K562 (cell line): ENCODE measurements at regions not wholly inside any gene's neighbourhood (a gene's known extent, or its start where the extent isn't known, plus 50 kb on each side); places are given as distances from the start of the nearest gene placed in this dataset.

Experiments
- ATAC-seq: fragments of 200-7000 bp; cut with Tn5 transposase; 3 replicates; pipeline ENCODE4 v1.9.1; 2020; ENCODE audit warnings: moderate library complexity
- BruUV-seq: library from RNA; stranded (reverse); fragments of 400-500 nt; replicated peaks from 2 replicates; lab custom pipeline; 2021; lab: Mats Ljungman, UMichigan
- CTCF ChIA-PET: fragments of 300-600 bp; formaldehyde crosslinking; extraction: SDS; loops from one replicate; lab custom pipeline; 2021; ENCODE audit warnings: low intra/inter-chr PET ratio; lab: Yijun Ruan, JAX
- POLR2A ChIA-PET: fragments of 300-600, 350-650 bp; sonication (Branson Sonifier 250); formaldehyde crosslinking; extraction: SDS; loops from one replicate; lab custom pipeline; 2021; ENCODE audit warnings: antibody characterized with exemption, inconsistent platforms; lab: Yijun Ruan, JAX
- DNase-seq, 4 experiments: peaks; one replicate each; pipeline versions ENCODE4 v3.0.0 to v3.0.0-alpha.2; 2011 to 2018; ENCODE audit warnings: low spot score in 3 of 4, mixed read lengths in 3 of 4; ENCODE audit errors: extremely low read depth in 1 of 4
- FAIRE-seq: peaks from 2 replicates; lab custom pipeline; 2011; peaks lifted over from hg19 to GRCh38; lab: Jason Lieb, UNC
- H2AFZ ChIP-seq: 2 replicates; pipeline ENCODE4 v1.6.0; 2011; ENCODE audit warnings: low read depth, low read length, control low read depth, inconsistent platforms
- H3K27ac ChIP-seq: fragments of 200-600 bp; 3 replicates; pipeline ENCODE4 v1.8.0; 2011; ENCODE audit warnings: low read depth, mild to moderate bottlenecking, control low read depth, inconsistent platforms, low read length, moderate library complexity, mixed read lengths; ENCODE audit errors: extremely low read depth
- H3K27me3 ChIP-seq, 2 experiments: fragments of 300-600 bp in 1 of 2; 2 replicates in 1 of 2; 3 replicates in 1 of 2; pipeline versions ENCODE4 v1.6.0 to v1.8.0; 2011; ENCODE audit warnings: inconsistent platforms in 2 of 2, low read length in 2 of 2, mild to moderate bottlenecking in 1 of 2, mixed read lengths in 1 of 2, moderate library complexity in 1 of 2; ENCODE audit not compliant: control insufficient read depth in 2 of 2, insufficient read depth in 2 of 2
- H3K36me3 ChIP-seq: fragments of 300-600 bp; 3 replicates; pipeline ENCODE4 v1.8.0; 2011; ENCODE audit warnings: mild to moderate bottlenecking, low read length, inconsistent platforms; ENCODE audit not compliant: control insufficient read depth, insufficient read depth
- H3K4me1 ChIP-seq, 2 experiments: fragments of 200-600 bp in 1 of 2; replicated peaks in 1 of 2; 2 replicates in 1 of 2; 3 replicates in 1 of 2; pipeline versions ENCODE4 v1.5.1 to v1.8.0; 2011; ENCODE audit warnings: inconsistent platforms in 2 of 2, low read length in 2 of 2, mild to moderate bottlenecking in 1 of 2, mixed read lengths in 1 of 2, moderate library complexity in 1 of 2; ENCODE audit not compliant: control insufficient read depth in 2 of 2, insufficient read depth in 2 of 2
- H3K4me2 ChIP-seq: 2 replicates; pipeline ENCODE4 v1.6.1; 2011; ENCODE audit warnings: low read length, control low read depth, inconsistent platforms, mixed read lengths; ENCODE audit not compliant: insufficient read depth
- H3K4me3 ChIP-seq: fragments of 200-600 bp; sonication (generic), shearing (Covaris generic); 2 replicates; pipeline ENCODE4 v1.5.1; 2016; ENCODE audit warnings: control low read depth, inconsistent platforms
- H3K79me2 ChIP-seq: fragments of 200-600 bp; 3 replicates; pipeline ENCODE4 v1.8.0; 2011; ENCODE audit warnings: low read length, inconsistent platforms; ENCODE audit not compliant: control insufficient read depth, insufficient read depth
- H3K9ac ChIP-seq, 2 experiments: 2 replicates each; pipeline versions ENCODE4 v1.6.0 to v1.6.1; 2011; ENCODE audit warnings: low read depth in 2 of 2, low read length in 2 of 2, control low read depth in 1 of 2, inconsistent platforms in 1 of 2, mild to moderate bottlenecking in 1 of 2, mixed read lengths in 1 of 2; ENCODE audit not compliant: insufficient read depth in 1 of 2
- H3K9me1 ChIP-seq: one replicate; pipeline ENCODE4 v1.6.0; 2011; ENCODE audit warnings: inconsistent platforms, mild to moderate bottlenecking, low read length, moderate library complexity; ENCODE audit not compliant: control insufficient read depth, insufficient read depth
- H3K9me3 ChIP-seq: replicated peaks from 2 replicates; pipeline ENCODE4 v1.5.1; 2011; ENCODE audit warnings: low read depth, low read length, inconsistent platforms; ENCODE audit not compliant: control insufficient read depth, insufficient read depth
- H4K20me1 ChIP-seq: replicated peaks from 2 replicates; pipeline ENCODE4 v1.6.1; 2011; ENCODE audit warnings: low read length, inconsistent platforms, mixed read lengths; ENCODE audit not compliant: control insufficient read depth, insufficient read depth
- CTCF ChIP-seq, 3 experiments: IDR thresholded peaks in 2 of 3; conservative IDR thresholded peaks in 1 of 3; 2 replicates each; pipeline ENCODE4 v1.5.1; 2011 to 2012; ENCODE audit warnings: low read length in 3 of 3, mild to moderate bottlenecking in 3 of 3, control low read depth in 2 of 3, improper control_type of control experiment in 1 of 3, inconsistent platforms in 1 of 3, low read depth in 1 of 3, mixed read lengths in 1 of 3, moderate library complexity in 1 of 3; ENCODE audit not compliant: insufficient read depth in 2 of 3
- CTCFL ChIP-seq: IDR thresholded peaks from 2 replicates; pipeline ENCODE4 v1.6.1; 2011; ENCODE audit warnings: borderline replicate concordance, low read depth, mild to moderate bottlenecking, moderate library complexity, low read length; ENCODE audit not compliant: insufficient read depth, poor library complexity, severe bottlenecking
- KLF6 ChIP-seq: fragments of 250-450 bp; sonication (Bioruptor Pico); IDR thresholded peaks from 2 replicates; pipeline ENCODE4 v1.4.0; 2020; ENCODE audit warnings: mild to moderate bottlenecking, moderate library complexity, borderline replicate concordance
- MAZ ChIP-seq, 2 experiments: fragments of 450-650 bp in 1 of 2; sonication (generic) in 1 of 2; formaldehyde crosslinking; IDR thresholded peaks in 1 of 2; conservative IDR thresholded peaks in 1 of 2; 2 replicates each; pipeline versions ENCODE4 v1.4.0 to v1.5.0; 2020; ENCODE audit warnings: mild to moderate bottlenecking in 1 of 2, missing genetic modification reagents in 1 of 2
- WGBS: fragments of 100-300 bp; shearing (Covaris generic); methylation state at CpG from one replicate; pipeline ENCODE4 v1.1.6; 2016; ENCODE audit warnings: low coverage, mixed read lengths; ENCODE audit not compliant: insufficient coverage; ENCODE audit errors: missing lambda C conversion rate; 5-methylcytosine and 5-hydroxymethylcytosine counted together
- in situ Hi-C: fragments of 300-500 bp; cut with MboI; formaldehyde crosslinking; loops from 4 replicates; pipeline ENCODE4 v1.15.0; 2018; ENCODE audit warnings: inconsistent platforms, mixed read lengths
- intact Hi-C: fragments of 100-400 bp; cut with micrococcal nuclease; formaldehyde crosslinking; loops from 2 replicates; pipeline ENCODE4 v1.14.2; 2022

GRCh38 chr20:60715172-60715571 is 536.9 kb upstream of the CDH4 start (continued):
- no peak for TF ChIP-seq KLF6 (CRISPR knock-in tag)

GRCh38 chr20:60718743-60719480 is 533.1 kb upstream of the CDH4 start:
- in situ Hi-C loops: no loop called here
- CTCF ChIA-PET: no interaction called here
- 0% methylated on average over 10 of the region's 11 CpGs for WGBS
- DNase-seq (peak; percentile 14 to 24 (median 19)), FAIRE-seq (no peak), ATAC-seq (peak; percentile 64; the same call in 1 of the 3 replicates)
- Histone ChIP-seq H3K27ac (no peak overlapping the region), H3K9ac (no peak overlapping the region), H3K9me1 (no peaks in the 10 kb centered on the region), H3K4me1 (no peaks in the 10 kb centered on the region), H3K4me3 (no peak overlapping the region), H3K36me3 (no peaks in the 10 kb centered on the region), H2AFZ (no peak overlapping the region), H4K20me1 (no peaks in the 10 kb centered on the region; the same call in 1 of the 2 replicates), H3K9me3 (no peaks in the 10 kb centered on the region), H3K79me2 (no peaks in the 10 kb centered on the region), H3K4me2 (no peak overlapping the region), H3K27me3 (no peaks in the 10 kb centered on the region)
- intact Hi-C loops: no loop called here
- POLR2A ChIA-PET: no interaction called here
- no TSS peak for BruUV-seq
- TF ChIP-seq CTCFL (peak; percentile 66), CTCF (IDR thresholded peaks at IDR 0.05 in 2 of 3, conservative IDR thresholded peaks at IDR 0.05 in 1 of 3; ENCODE audit: insufficient read depth in 2 of 3, low read depth in 1 of 3, low read length in 3 of 3) (peak; percentile 15 to 51 (median 26); a peak in 4 of 6 replicates), MAZ (CRISPR knock-in tag; conservative IDR thresholded peaks at IDR 0.05 in 1 of 2, IDR thresholded peaks at IDR 0.05 in 1 of 2) (no peak)
